K562 (cell line): ENCODE measurements at regions not wholly inside any gene's neighbourhood (a gene's known extent, or its start where the extent isn't known, plus 50 kb on each side); places are given as distances from the start of the nearest gene placed in this dataset.
"Not testable (repeated sequence)": the region's sequence is repeated elsewhere in the genome, so short reads cannot be mapped to it uniquely, and the experiment has no call there.

Experiments used
- ATAC-seq: fragments of 200-7000 bp; cut with Tn5 transposase; 3 replicates; pipeline ENCODE4 v1.9.1; 2020; ENCODE audit warnings: moderate library complexity
- BruUV-seq: library from RNA; stranded (reverse); fragments of 400-500 nt; replicated peaks from 2 replicates; lab custom pipeline; 2021; lab: Mats Ljungman, UMichigan
- CTCF ChIA-PET: fragments of 300-600 bp; formaldehyde crosslinking; extraction: SDS; loops from one replicate; lab custom pipeline; 2021; ENCODE audit warnings: low intra/inter-chr PET ratio; lab: Yijun Ruan, JAX
- POLR2A ChIA-PET: fragments of 300-600, 350-650 bp; sonication (Branson Sonifier 250); formaldehyde crosslinking; extraction: SDS; loops from one replicate; lab custom pipeline; 2021; ENCODE audit warnings: antibody characterized with exemption, inconsistent platforms; lab: Yijun Ruan, JAX
- DNase-seq, 4 experiments: peaks; one replicate each; pipeline versions ENCODE4 v3.0.0 to v3.0.0-alpha.2; 2011 to 2018; ENCODE audit warnings: low spot score in 3 of 4, mixed read lengths in 3 of 4; ENCODE audit errors: extremely low read depth in 1 of 4
- FAIRE-seq: peaks from 2 replicates; lab custom pipeline; 2011; peaks lifted over from hg19 to GRCh38; lab: Jason Lieb, UNC
- H2AFZ ChIP-seq: 2 replicates; pipeline ENCODE4 v1.6.0; 2011; ENCODE audit warnings: low read depth, low read length, control low read depth, inconsistent platforms
- H3K27ac ChIP-seq: fragments of 200-600 bp; 3 replicates; pipeline ENCODE4 v1.8.0; 2011; ENCODE audit warnings: low read depth, mild to moderate bottlenecking, control low read depth, inconsistent platforms, low read length, moderate library complexity, mixed read lengths; ENCODE audit errors: extremely low read depth
- H3K27me3 ChIP-seq, 2 experiments: fragments of 300-600 bp in 1 of 2; 2 replicates in 1 of 2; 3 replicates in 1 of 2; pipeline versions ENCODE4 v1.6.0 to v1.8.0; 2011; ENCODE audit warnings: inconsistent platforms in 2 of 2, low read length in 2 of 2, mild to moderate bottlenecking in 1 of 2, mixed read lengths in 1 of 2, moderate library complexity in 1 of 2; ENCODE audit not compliant: control insufficient read depth in 2 of 2, insufficient read depth in 2 of 2
- H3K36me3 ChIP-seq: fragments of 300-600 bp; 3 replicates; pipeline ENCODE4 v1.8.0; 2011; ENCODE audit warnings: mild to moderate bottlenecking, low read length, inconsistent platforms; ENCODE audit not compliant: control insufficient read depth, insufficient read depth
- H3K4me1 ChIP-seq, 2 experiments: fragments of 200-600 bp in 1 of 2; replicated peaks in 1 of 2; 2 replicates in 1 of 2; 3 replicates in 1 of 2; pipeline versions ENCODE4 v1.5.1 to v1.8.0; 2011; ENCODE audit warnings: inconsistent platforms in 2 of 2, low read length in 2 of 2, mild to moderate bottlenecking in 1 of 2, mixed read lengths in 1 of 2, moderate library complexity in 1 of 2; ENCODE audit not compliant: control insufficient read depth in 2 of 2, insufficient read depth in 2 of 2
- H3K4me2 ChIP-seq: 2 replicates; pipeline ENCODE4 v1.6.1; 2011; ENCODE audit warnings: low read length, control low read depth, inconsistent platforms, mixed read lengths; ENCODE audit not compliant: insufficient read depth
- H3K4me3 ChIP-seq: fragments of 200-600 bp; sonication (generic), shearing (Covaris generic); 2 replicates; pipeline ENCODE4 v1.5.1; 2016; ENCODE audit warnings: control low read depth, inconsistent platforms
- H3K79me2 ChIP-seq: fragments of 200-600 bp; 3 replicates; pipeline ENCODE4 v1.8.0; 2011; ENCODE audit warnings: low read length, inconsistent platforms; ENCODE audit not compliant: control insufficient read depth, insufficient read depth
- H3K9ac ChIP-seq, 2 experiments: 2 replicates each; pipeline versions ENCODE4 v1.6.0 to v1.6.1; 2011; ENCODE audit warnings: low read depth in 2 of 2, low read length in 2 of 2, control low read depth in 1 of 2, inconsistent platforms in 1 of 2, mild to moderate bottlenecking in 1 of 2, mixed read lengths in 1 of 2; ENCODE audit not compliant: insufficient read depth in 1 of 2
- H3K9me1 ChIP-seq: one replicate; pipeline ENCODE4 v1.6.0; 2011; ENCODE audit warnings: inconsistent platforms, mild to moderate bottlenecking, low read length, moderate library complexity; ENCODE audit not compliant: control insufficient read depth, insufficient read depth
- H3K9me3 ChIP-seq: replicated peaks from 2 replicates; pipeline ENCODE4 v1.5.1; 2011; ENCODE audit warnings: low read depth, low read length, inconsistent platforms; ENCODE audit not compliant: control insufficient read depth, insufficient read depth
- H4K20me1 ChIP-seq: replicated peaks from 2 replicates; pipeline ENCODE4 v1.6.1; 2011; ENCODE audit warnings: low read length, inconsistent platforms, mixed read lengths; ENCODE audit not compliant: control insufficient read depth, insufficient read depth
- WGBS: fragments of 100-300 bp; shearing (Covaris generic); methylation state at CpG from one replicate; pipeline ENCODE4 v1.1.6; 2016; ENCODE audit warnings: low coverage, mixed read lengths; ENCODE audit not compliant: insufficient coverage; ENCODE audit errors: missing lambda C conversion rate; 5-methylcytosine and 5-hydroxymethylcytosine counted together
- in situ Hi-C: fragments of 300-500 bp; cut with MboI; formaldehyde crosslinking; loops from 4 replicates; pipeline ENCODE4 v1.15.0; 2018; ENCODE audit warnings: inconsistent platforms, mixed read lengths
- intact Hi-C: fragments of 100-400 bp; cut with micrococcal nuclease; formaldehyde crosslinking; loops from 2 replicates; pipeline ENCODE4 v1.14.2; 2022

DNA sequence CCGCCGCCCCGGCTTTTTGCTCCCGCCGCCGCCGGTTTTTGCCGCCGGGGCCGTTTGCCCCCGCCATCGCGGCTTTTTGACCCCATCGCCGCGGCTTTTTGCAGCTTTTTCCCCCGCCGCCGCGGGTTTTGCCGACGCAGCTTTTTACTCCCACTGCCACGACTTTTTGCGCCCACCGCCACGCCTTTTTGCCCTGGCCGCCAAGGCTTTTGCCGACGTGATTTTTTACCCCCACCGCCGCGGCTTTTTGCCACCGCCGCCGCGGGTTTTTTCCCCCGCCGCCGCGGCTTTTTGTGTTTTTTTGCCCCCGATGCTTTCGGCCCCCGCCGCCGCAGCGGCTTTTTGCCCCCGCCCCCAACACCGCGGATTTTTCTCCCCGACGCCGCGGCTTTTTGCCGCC, 5001.9 kb upstream of the OR11H1 start:
- WGBS: no CpG with 5 or more reads among the region's 54 CpGs
- H3K4me2 ChIP-seq, H3K4me3 ChIP-seq, H2AFZ ChIP-seq, H3K9ac ChIP-seq, H3K27ac ChIP-seq, BruUV-seq, in situ Hi-C loops, H4K20me1 ChIP-seq, FAIRE-seq, H3K4me1 ChIP-seq, H3K9me3 ChIP-seq, intact Hi-C loops, H3K9me1 ChIP-seq, ATAC-seq, H3K27me3 ChIP-seq, H3K79me2 ChIP-seq, DNase-seq, CTCF ChIA-PET, H3K36me3 ChIP-seq, POLR2A ChIA-PET: not testable (repeated sequence)

DNA sequence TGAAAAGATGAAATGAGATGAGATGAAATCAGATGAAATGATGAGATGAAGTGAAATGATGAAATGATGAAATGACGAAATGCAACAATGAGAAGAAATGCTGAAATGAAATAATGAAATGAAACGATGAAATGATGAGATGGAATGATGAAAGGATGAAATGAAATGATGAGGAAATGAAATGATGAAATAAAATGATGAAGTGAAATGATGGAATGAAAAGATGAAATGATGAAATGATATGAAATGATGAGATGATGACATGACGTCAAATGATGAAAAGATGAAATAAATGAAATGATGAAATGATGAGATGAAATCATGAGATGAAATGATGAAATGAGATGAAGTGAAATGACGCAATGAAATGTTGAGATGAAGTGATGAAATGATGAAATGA, 4996.9 kb upstream of the OR11H1 start:
- POLR2A ChIA-PET, H3K4me1 ChIP-seq, in situ Hi-C loops, H2AFZ ChIP-seq, H3K9me3 ChIP-seq, H3K9me1 ChIP-seq, H3K79me2 ChIP-seq, H3K36me3 ChIP-seq, DNase-seq, H3K9ac ChIP-seq, BruUV-seq, H3K4me3 ChIP-seq, H3K27me3 ChIP-seq, FAIRE-seq, H4K20me1 ChIP-seq, intact Hi-C loops, H3K27ac ChIP-seq, H3K4me2 ChIP-seq, CTCF ChIA-PET, ATAC-seq: not testable (repeated sequence)
- WGBS: no CpG with 5 or more reads among the region's 4 CpGs

DNA sequence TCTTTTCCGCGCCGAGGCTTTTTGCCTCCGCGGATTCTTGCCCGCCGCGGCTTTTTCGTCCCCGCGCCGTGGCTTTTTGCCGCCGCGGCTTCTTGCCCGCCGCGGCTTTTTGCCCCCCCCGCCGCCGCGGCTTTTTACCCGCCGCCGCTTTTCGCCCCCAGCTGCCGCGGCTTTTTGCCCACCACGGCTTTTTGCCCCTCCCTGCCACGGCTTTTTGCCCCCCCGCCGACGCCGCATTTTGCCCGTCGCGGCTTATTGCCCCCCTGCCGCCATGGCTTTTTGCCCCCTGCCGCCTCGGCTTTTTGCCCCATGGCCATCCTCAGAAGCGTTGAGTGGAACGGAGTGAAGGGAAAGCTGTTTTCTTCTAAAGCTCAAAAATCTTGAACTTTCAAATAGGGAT, 4955.5 kb upstream of the OR11H1 start:
- intact Hi-C loops, H3K4me2 ChIP-seq, H3K79me2 ChIP-seq, BruUV-seq, H2AFZ ChIP-seq, H3K27ac ChIP-seq, H3K4me3 ChIP-seq, in situ Hi-C loops, POLR2A ChIA-PET, H3K36me3 ChIP-seq, H3K4me1 ChIP-seq, CTCF ChIA-PET, ATAC-seq, H3K27me3 ChIP-seq, H3K9ac ChIP-seq, H3K9me1 ChIP-seq, H4K20me1 ChIP-seq, H3K9me3 ChIP-seq, FAIRE-seq, DNase-seq: not testable (repeated sequence)
- WGBS: 71% methylated on average over 5 of the region's 42 CpGs

DNA sequence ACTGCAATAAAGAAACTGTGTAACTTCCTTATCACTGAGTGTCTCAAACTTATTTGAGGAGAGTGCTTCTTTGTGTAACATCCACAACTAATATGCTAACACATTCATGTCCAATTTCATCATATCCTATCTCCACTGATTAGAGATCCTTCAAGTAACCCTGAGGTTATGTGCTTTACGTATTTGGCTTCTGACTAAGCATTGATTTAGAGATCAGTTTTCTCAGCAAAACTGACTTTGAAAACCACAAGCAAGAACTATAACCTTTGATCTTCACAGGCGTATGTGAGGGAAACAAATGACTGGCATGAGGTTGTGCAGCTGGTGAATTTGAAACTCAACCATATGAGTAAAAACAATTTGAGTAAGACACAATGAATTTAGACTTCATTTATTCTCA, 4926.9 kb upstream of the OR11H1 start:
- H3K9ac ChIP-seq, H4K20me1 ChIP-seq, H3K4me2 ChIP-seq, BruUV-seq, intact Hi-C loops, H2AFZ ChIP-seq, H3K27me3 ChIP-seq, FAIRE-seq, ATAC-seq, H3K79me2 ChIP-seq, H3K4me3 ChIP-seq, in situ Hi-C loops, H3K36me3 ChIP-seq, H3K4me1 ChIP-seq, DNase-seq, H3K27ac ChIP-seq, H3K9me3 ChIP-seq, CTCF ChIA-PET, H3K9me1 ChIP-seq, POLR2A ChIA-PET: not testable (repeated sequence)
- WGBS: no CpG with 5 or more reads among the region's 2 CpGs
